Ishikawa (cell line): ENCODE measurements at regions not wholly inside any gene's neighbourhood (a gene's known extent, or its start where the extent isn't known, plus 50 kb on each side); places are given as distances from the start of the nearest gene placed in this dataset.

Experiments
- CEBPB ChIP-seq: IDR thresholded peaks from 2 replicates; pipeline ENCODE4 v1.6.1; 2012
- CREB1 ChIP-seq: IDR thresholded peaks from 2 replicates; pipeline ENCODE4 v1.6.1; 2012; ENCODE audit warnings: low read depth
- EGR1 ChIP-seq: IDR thresholded peaks from 2 replicates; pipeline ENCODE4 v1.6.1; 2012
- EP300 ChIP-seq: IDR thresholded peaks from 2 replicates; pipeline ENCODE4 v1.6.1; 2012; ENCODE audit warnings: borderline replicate concordance
- FOXM1 ChIP-seq: IDR thresholded peaks from 2 replicates; pipeline ENCODE4 v1.6.1; 2012; ENCODE audit warnings: low read depth, borderline replicate concordance
- MAX ChIP-seq: IDR thresholded peaks from 2 replicates; pipeline ENCODE4 v1.6.1; 2012
- NFIC ChIP-seq: IDR thresholded peaks from 2 replicates; pipeline ENCODE4 v1.6.1; 2012
- RAD21 ChIP-seq: IDR thresholded peaks from 2 replicates; pipeline ENCODE4 v1.6.1; 2012; ENCODE audit warnings: low read depth
- REST ChIP-seq: IDR thresholded peaks from 2 replicates; pipeline ENCODE4 v1.6.1; 2012; ENCODE audit warnings: low read depth, mild to moderate bottlenecking
- TAF1 ChIP-seq: IDR thresholded peaks from 2 replicates; pipeline ENCODE4 v1.6.1; 2012; ENCODE audit warnings: low read depth, mild to moderate bottlenecking
- TCF12 ChIP-seq: IDR thresholded peaks from 2 replicates; pipeline ENCODE4 v1.6.1; 2012; ENCODE audit warnings: low read depth
- TEAD4 ChIP-seq: IDR thresholded peaks from 2 replicates; pipeline ENCODE4 v1.6.1; 2012
- USF1 ChIP-seq: IDR thresholded peaks from 2 replicates; pipeline ENCODE4 v1.6.1; 2012
- YY1 ChIP-seq: IDR thresholded peaks from 2 replicates; pipeline ENCODE4 v1.6.1; 2012; ENCODE audit warnings: low read depth
- ZBTB7A ChIP-seq: IDR thresholded peaks from 2 replicates; pipeline ENCODE4 v1.6.1; 2012; ENCODE audit warnings: low read depth

- TF ChIP-seq TAF1, result no peak
- TF ChIP-seq MAX, result no peak
- TF ChIP-seq NFIC, result no peak
- no peak for TF ChIP-seq REST
- no peak for TF ChIP-seq RAD21
- TF ChIP-seq EGR1, result no peak
- TF ChIP-seq YY1, result no peak
- TF ChIP-seq FOXM1, result no peak
- TF ChIP-seq ZBTB7A, result no peak
- TF ChIP-seq TEAD4, result no peak
- TF ChIP-seq CREB1, result no peak
- TF ChIP-seq USF1, result no peak
Measured at GRCh38 chr11:93032580-93032979, 63.1 kb downstream of the MTNR1B start.

- no peak for TF ChIP-seq TCF12
- TF ChIP-seq FOXM1, result no peak
- TF ChIP-seq ZBTB7A, result no peak
- TF ChIP-seq USF1, result no peak
- no peak for TF ChIP-seq EP300
- no peak for TF ChIP-seq EGR1
- no peak for TF ChIP-seq NFIC
- no peak for TF ChIP-seq YY1
- no peak for TF ChIP-seq CREB1
- TF ChIP-seq CEBPB, result no peak
- TF ChIP-seq REST, result no peak
- TF ChIP-seq TEAD4, result no peak
Measured at GRCh38 chr11:93033093-93033492, 63.6 kb downstream of the MTNR1B start.

GRCh38 chr11:93034031-93034722 is 64.7 kb downstream of the MTNR1B start:
- TF ChIP-seq REST (no peak), TEAD4 (no peak), RAD21 (no peak), ZBTB7A (no peak), NFIC (no peak), USF1 (no peak), EGR1 (no peak), TAF1 (no peak), MAX (no peak)

GRCh38 chr11:93034723-93035039 is 65.2 kb downstream of the MTNR1B start:
- no peak for TF ChIP-seq TCF12
- TF ChIP-seq CEBPB, result no peak
- no peak for TF ChIP-seq TEAD4

- TF ChIP-seq FOXM1 (no peak), CREB1 (no peak), EGR1 (no peak), CEBPB (no peak), TCF12 (no peak), USF1 (no peak), EP300 (no peak), TAF1 (no peak), TEAD4 (no peak), NFIC (no peak), YY1 (no peak), REST (no peak), RAD21 (no peak), ZBTB7A (no peak), MAX (no peak)
Measured at GRCh38 chr11:93038521-93038920, 69.1 kb downstream of the MTNR1B start.
